ENCODE measurements at regions not wholly inside any gene's neighbourhood (a gene's known extent, or its start where the extent isn't known, plus 50 kb on each side); places are given as distances from the start of the nearest gene placed in this dataset.
A peak's percentile ranks its signal among the peaks of the same experiment; 100 is the strongest.

DNA sequence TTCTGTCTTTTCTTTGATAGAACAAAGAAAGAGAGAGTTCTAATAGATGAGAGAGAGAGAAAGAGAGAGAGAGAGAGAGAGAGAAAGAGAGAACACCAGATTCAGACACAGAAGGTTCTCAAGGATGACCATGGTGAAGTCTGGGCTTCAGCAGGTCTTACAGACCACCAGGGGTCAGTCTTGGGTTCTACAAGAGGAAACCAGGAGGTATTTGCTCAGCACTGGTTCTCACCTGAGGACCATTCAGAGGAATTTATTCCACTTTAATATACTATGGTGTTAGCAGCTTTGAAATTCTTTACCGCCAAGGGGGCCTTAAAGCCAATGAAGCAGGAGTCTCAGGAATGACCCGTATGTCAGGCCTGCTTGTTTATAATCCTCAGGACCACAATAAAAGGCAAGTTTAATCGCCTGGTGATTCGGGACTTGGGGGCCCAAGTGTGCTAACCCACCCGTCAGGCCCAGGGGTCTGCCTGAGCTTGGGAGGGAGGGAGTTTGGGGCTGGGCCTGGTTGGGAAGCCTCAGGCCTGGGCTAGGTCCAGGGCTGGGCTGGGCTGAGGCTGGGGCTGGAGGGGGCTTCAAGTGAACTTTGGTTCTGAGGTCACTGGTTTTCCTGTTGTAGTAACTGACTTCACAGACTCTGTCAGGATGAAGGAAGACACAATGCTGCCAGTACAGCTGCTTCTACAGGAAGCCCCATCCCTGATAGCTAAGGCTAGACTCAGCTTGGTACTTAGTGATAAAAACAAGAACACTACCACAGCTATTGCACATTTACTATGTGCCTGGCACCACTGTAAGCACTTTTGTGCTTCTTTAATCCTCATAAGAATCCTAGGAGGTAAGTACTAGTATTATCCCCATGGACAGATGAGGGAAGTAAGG, 179.2 kb upstream of the ZBED5 start:
- Histone ChIP-seq H3K36me3 (ENCODE audit: insufficient read depth, low read length) (no peaks in the 10 kb centered on the region), H3K27ac (ENCODE audit: low read depth in 1 of 2, low read length in 2 of 2) (no peak overlapping the region), H3K4me3 (ENCODE audit: low read length) (no peak overlapping the region), H3K27me3 (ENCODE audit: control insufficient read depth in 1 of 2, insufficient read depth in 2 of 2, low read length in 2 of 2) (no peaks in the 10 kb centered on the region), H3K4me1 (ENCODE audit: insufficient read depth, low read length) (peaks cover 14% of the 10 kb centered on the region), H3K9me3 (ENCODE audit: control insufficient read depth in 1 of 2, insufficient read depth in 1 of 2, low read length in 2 of 2) (no peaks in the 10 kb centered on the region)
- POLR2A ChIA-PET = interaction anchor here (0.9 to 3.4 kb wide), 5 partner anchors 9 to 180 kb away, joined by 3 to 13 read pairs (median 4); partner anchors contain the start of gene ZBED5
- TF ChIP-seq, protein P1, sequence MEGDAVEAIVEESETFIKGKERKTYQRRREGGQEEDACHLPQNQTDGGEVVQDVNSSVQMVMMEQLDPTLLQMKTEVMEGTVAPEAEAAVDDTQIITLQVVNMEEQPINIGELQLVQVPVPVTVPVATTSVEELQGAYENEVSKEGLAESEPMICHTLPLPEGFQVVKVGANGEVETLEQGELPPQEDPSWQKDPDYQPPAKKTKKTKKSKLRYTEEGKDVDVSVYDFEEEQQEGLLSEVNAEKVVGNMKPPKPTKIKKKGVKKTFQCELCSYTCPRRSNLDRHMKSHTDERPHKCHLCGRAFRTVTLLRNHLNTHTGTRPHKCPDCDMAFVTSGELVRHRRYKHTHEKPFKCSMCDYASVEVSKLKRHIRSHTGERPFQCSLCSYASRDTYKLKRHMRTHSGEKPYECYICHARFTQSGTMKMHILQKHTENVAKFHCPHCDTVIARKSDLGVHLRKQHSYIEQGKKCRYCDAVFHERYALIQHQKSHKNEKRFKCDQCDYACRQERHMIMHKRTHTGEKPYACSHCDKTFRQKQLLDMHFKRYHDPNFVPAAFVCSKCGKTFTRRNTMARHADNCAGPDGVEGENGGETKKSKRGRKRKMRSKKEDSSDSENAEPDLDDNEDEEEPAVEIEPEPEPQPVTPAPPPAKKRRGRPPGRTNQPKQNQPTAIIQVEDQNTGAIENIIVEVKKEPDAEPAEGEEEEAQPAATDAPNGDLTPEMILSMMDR (IDR thresholded peaks at IDR 0.05) = peak; percentile 62
- intact Hi-C loops (cut with DNase I, micrococcal nuclease) = loop anchor here (1.0 to 10.0 kb wide), 4 partner anchors 120 to 1008 kb away; no protein-coding TSS in a partner anchor
- no peak overlapping the region for H3K4me3 Mint-ChIP-seq
- DNase-seq (peak in 8 of 14 experiments; percentile 11 to 86 (median 35)), ATAC-seq (ENCODE audit: poor library complexity) (peak; percentile 93)
- CTCF ChIA-PET = interaction anchor here (0.7 to 4.4 kb wide), 13 partner anchors 9 to 750 kb away, joined by 3 to 54 read pairs (median 5); no protein-coding TSS in a partner anchor
- no peaks in the 10 kb centered on the region for H3K9me3 Mint-ChIP-seq
- peak overlapping the region; percentile 78 for H3K27ac Mint-ChIP-seq
- H3K36me3 Mint-ChIP-seq (ENCODE audit: low read depth) = no peaks in the 10 kb centered on the region
- no peaks in the 10 kb centered on the region for H3K27me3 Mint-ChIP-seq
- H3K4me1 Mint-ChIP-seq (ENCODE audit: low read depth) = peaks cover 22% of the 10 kb centered on the region

DNA sequence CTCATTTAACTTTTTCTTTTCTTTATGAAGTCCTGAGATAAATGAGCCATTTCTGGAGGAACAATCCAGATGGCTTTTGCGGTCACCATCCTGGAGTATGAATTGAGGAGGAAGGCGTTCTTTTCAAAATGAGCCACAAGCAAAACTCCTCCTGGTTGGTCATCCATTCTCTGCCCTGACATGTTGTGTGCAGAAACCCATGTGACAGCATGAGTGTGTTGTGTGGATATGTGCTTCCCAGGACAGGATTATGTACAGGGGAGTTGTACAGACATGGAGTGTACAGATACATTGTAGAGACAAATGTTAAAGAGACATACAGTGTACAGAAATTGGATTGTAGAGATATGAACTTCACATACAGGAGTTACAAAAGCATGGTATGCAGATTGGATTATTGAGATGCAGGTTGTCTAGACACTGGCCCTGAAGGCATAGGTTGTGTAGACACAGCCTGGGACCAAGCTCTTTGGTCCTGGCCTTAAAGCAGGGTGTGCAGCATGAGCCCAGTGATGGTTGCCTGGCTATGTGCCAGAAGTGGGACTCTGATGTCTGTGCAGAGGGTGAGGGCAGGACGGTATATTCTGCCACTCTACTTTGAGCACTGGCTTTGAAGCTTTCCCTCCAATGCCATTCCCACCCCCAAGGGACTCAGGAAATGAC, 178.5 kb upstream of the ZBED5 start:
- Histone ChIP-seq H3K36me3 (ENCODE audit: insufficient read depth, low read length) (no peaks in the 10 kb centered on the region), H3K4me3 (ENCODE audit: low read length) (no peak overlapping the region), H3K27me3 (ENCODE audit: control insufficient read depth in 1 of 2, insufficient read depth in 2 of 2, low read length in 2 of 2) (no peaks in the 10 kb centered on the region), H3K4me1 (ENCODE audit: insufficient read depth, low read length) (peaks cover 14% of the 10 kb centered on the region), H3K9me3 (ENCODE audit: control insufficient read depth in 1 of 2, insufficient read depth in 1 of 2, low read length in 2 of 2) (no peaks in the 10 kb centered on the region), H3K27ac (ENCODE audit: low read depth in 1 of 2, low read length in 2 of 2) (no peak overlapping the region)
- ChIA-PET POLR2A (interaction anchor here (0.6 to 3.4 kb wide), 4 partner anchors 8 to 537 kb away, joined by 3 to 13 read pairs (median 4); no protein-coding TSS in a partner anchor), CTCF (interaction anchor here (0.7 to 4.4 kb wide), 9 partner anchors 8 to 194 kb away, joined by 3 to 54 read pairs (median 5); no protein-coding TSS in a partner anchor)
- ATAC-seq (ENCODE audit: poor library complexity) = peak; percentile 45
- TF ChIP-seq, protein P1 (IDR thresholded peaks at IDR 0.05) = no peak
- peak in 2 of 14 experiments; percentile 30 to 31 for DNase-seq
- H3K4me3 Mint-ChIP-seq = no peak overlapping the region
- H3K4me1 Mint-ChIP-seq (ENCODE audit: low read depth) = peaks cover 22% of the 10 kb centered on the region
- intact Hi-C loops (cut with DNase I, micrococcal nuclease) = loop anchor here (2.0 to 10.0 kb wide), 3 partner anchors 120 to 1008 kb away; no protein-coding TSS in a partner anchor
- peak overlapping the region; percentile 78 for H3K27ac Mint-ChIP-seq
- H3K27me3 Mint-ChIP-seq = no peaks in the 10 kb centered on the region
- H3K36me3 Mint-ChIP-seq (ENCODE audit: low read depth) = no peaks in the 10 kb centered on the region
- H3K9me3 Mint-ChIP-seq = no peaks in the 10 kb centered on the region

DNA sequence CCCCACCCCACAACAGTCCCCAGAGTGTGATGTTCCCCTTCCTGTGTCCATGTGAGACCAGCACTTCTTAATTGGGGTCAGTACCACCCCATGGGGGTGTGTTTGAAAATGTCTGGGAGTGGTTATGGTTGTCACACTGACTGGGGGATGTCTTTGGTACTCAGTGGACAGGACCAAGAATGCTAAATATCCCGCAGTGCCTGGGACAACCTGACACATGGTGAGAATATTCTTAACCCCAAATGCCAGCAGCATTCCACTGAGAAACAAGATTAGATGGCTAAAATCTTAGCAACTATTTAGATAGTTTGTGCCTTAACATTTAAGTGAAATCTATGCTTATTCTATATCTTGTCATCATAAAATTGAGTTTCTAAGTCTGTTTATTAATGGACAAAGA, 177.5 kb upstream of the ZBED5 start:
- no peaks in the 10 kb centered on the region for H3K27me3 ChIP-seq (ENCODE audit: control insufficient read depth in 1 of 2, insufficient read depth in 2 of 2, low read length in 2 of 2)
- ChIA-PET CTCF (interaction anchor here (0.9 to 4.4 kb wide), 3 partner anchors 11 to 123 kb away, joined by 3 to 54 read pairs (median 5); no protein-coding TSS in a partner anchor), POLR2A (interaction anchor here (0.6 kb wide), 1 partner anchor 28 kb away, joined by 3 read pairs; no protein-coding TSS in a partner anchor)
- H3K9me3 Mint-ChIP-seq = no peaks in the 10 kb centered on the region
- no peak overlapping the region for H3K27ac ChIP-seq (ENCODE audit: low read depth in 1 of 2, low read length in 2 of 2)
- H3K36me3 ChIP-seq (ENCODE audit: insufficient read depth, low read length) = no peaks in the 10 kb centered on the region
- H3K9me3 ChIP-seq (ENCODE audit: control insufficient read depth in 1 of 2, insufficient read depth in 1 of 2, low read length in 2 of 2) = no peaks in the 10 kb centered on the region
- H3K4me3 Mint-ChIP-seq = no peak overlapping the region
- peaks cover 14% of the 10 kb centered on the region for H3K4me1 ChIP-seq (ENCODE audit: insufficient read depth, low read length)
- no peak for DNase-seq
- H3K36me3 Mint-ChIP-seq (ENCODE audit: low read depth) = no peaks in the 10 kb centered on the region
- ATAC-seq (ENCODE audit: poor library complexity) = no peak
- intact Hi-C loops (cut with DNase I, micrococcal nuclease) = loop anchor here in 1 of 2 experiments (10.0 kb wide), 1 partner anchor 1009 kb away; no protein-coding TSS in a partner anchor
- H3K4me1 Mint-ChIP-seq (ENCODE audit: low read depth) = peaks cover 22% of the 10 kb centered on the region
- H3K27me3 Mint-ChIP-seq = no peaks in the 10 kb centered on the region
- TF ChIP-seq, protein P1 (IDR thresholded peaks at IDR 0.05) = no peak
- H3K27ac Mint-ChIP-seq = no peak overlapping the region
- no peak overlapping the region for H3K4me3 ChIP-seq (ENCODE audit: low read length)
